ENCODE measurements at regions not wholly inside any gene's neighbourhood (a gene's known extent, or its start where the extent isn't known, plus 50 kb on each side); places are given as distances from the start of the nearest gene placed in this dataset.

DNA sequence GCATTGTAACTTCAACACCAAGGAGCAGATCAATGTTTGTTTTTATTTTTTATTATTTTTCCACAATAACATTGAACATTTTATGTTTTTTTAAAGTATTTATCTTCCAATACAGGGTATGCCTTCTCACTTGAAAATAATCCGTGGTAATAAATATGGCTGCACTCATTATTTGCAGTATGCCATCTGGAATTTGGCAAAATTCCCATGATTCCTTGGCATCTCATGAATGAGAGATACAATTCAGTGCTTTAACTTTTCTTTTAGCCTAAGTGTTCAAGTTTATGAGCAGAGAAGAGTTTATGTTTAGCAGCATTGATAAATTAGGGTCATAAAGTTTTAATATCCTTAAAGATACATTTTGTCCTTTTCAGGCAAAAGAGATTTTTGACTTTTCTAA, 1109.6 kb upstream of the ATXN8OS start:
- TF ChIP-seq, protein P1, sequence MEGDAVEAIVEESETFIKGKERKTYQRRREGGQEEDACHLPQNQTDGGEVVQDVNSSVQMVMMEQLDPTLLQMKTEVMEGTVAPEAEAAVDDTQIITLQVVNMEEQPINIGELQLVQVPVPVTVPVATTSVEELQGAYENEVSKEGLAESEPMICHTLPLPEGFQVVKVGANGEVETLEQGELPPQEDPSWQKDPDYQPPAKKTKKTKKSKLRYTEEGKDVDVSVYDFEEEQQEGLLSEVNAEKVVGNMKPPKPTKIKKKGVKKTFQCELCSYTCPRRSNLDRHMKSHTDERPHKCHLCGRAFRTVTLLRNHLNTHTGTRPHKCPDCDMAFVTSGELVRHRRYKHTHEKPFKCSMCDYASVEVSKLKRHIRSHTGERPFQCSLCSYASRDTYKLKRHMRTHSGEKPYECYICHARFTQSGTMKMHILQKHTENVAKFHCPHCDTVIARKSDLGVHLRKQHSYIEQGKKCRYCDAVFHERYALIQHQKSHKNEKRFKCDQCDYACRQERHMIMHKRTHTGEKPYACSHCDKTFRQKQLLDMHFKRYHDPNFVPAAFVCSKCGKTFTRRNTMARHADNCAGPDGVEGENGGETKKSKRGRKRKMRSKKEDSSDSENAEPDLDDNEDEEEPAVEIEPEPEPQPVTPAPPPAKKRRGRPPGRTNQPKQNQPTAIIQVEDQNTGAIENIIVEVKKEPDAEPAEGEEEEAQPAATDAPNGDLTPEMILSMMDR (IDR thresholded peaks at IDR 0.05) = no peak
- TF ChIP-seq POLR2A (IDR thresholded peaks at IDR 0.05) = no peak

Data from lower leg skin (tissue), 3 donors.